Cerebellar cortex (tissue), 1 donor: ENCODE measurements at regions not wholly inside any gene's neighbourhood (a gene's known extent, or its start where the extent isn't known, plus 50 kb on each side); places are given as distances from the start of the nearest gene placed in this dataset.
A peak's percentile ranks its signal among the peaks of the same experiment; 100 is the strongest.

Experiments used
- DNase-seq: peaks from one replicate; pipeline ENCODE4 v3.0.0-alpha.2; 2015; ENCODE audit warnings: low spot score

GRCh38 chr2:16900405-16901025, 234.9 kb upstream of the CYRIA start:
- peak; percentile 39 for DNase-seq

DNA sequence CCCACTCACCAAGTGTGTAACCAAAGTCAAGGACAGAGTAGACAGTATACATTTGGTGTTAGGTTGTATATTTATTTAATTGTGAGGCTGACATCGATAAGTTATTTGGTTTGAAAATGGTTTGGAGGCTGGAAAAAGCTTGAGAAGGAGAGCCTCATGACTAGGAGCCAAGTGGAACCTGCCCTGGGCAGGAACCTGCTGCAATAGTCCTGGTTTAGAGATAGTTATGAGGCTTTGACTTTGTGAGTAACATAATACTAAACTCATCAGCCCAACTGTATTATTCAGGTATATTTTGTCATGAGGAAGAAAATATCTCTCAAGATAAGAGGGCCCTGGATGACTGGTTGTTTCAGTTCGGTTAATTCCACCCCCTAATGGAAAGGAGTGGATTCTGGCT, 234.3 kb upstream of the CYRIA start:
- no peak for DNase-seq

- DNase-seq: no peak
Measured at GRCh38 chr2:16890081-16890480, 224.4 kb upstream of the CYRIA start.

DNA sequence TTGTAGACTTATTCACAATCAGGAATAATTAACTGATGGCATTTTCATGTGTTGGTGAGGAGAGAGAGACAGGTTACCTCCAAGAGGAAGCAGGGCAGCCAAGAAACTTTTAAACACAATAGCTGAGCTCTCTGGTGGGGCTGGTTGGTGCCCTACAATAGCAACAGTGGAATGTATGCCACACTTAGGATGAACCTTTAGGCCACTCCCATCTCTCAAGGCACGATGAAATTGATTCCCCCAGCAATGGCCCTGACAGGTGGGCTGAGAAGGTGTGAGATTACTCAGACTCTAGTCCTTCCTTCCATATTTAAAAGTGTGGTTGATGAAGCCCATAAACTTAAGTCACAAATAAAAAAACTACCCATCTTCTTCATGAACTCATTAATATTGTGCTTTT, 219.4 kb upstream of the CYRIA start:
- DNase-seq: no peak

DNA sequence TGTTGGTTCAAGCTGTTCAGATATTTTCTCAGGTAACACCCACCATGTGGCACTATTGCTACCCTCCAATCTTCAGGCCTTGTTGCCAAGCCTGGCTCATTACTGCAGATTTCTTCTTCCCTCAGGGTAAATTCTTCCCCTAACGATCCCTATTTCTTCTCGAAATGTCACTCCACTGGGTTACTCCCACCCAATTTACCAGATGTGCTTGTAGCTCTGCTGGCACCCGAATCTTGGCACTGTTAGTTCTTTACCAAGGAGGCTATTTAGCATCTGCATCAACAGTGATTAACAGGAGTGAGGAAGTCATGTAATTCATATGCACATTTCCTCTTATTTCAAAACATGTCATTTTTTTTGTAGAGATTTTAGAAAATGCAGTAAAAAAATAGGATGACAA, 217.1 kb upstream of the CYRIA start:
- no peak for DNase-seq

GRCh38 chr2:16881122-16881521, 215.5 kb upstream of the CYRIA start:
- no peak for DNase-seq

DNA sequence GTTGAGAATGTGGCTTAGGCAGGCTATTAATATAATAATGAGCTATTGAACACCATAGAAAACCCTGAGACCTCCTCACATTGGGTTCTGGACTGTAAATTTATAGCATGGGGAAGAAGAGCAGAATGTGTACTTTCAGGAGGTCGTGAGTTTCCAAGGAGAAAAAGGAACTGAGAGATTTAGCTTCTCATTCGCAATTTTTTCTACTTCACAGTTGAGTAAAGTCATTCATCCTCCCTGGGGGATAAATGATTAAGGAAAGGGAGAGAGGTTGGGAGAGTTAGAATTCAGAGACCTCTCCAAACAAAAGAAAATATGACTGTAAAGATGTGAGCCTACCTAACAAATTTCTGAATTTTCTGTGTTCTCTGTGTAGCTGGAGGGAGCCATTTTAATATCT, 205.8 kb upstream of the CYRIA start:
- no peak for DNase-seq

GRCh38 chr2:16870491-16871076, 204.9 kb upstream of the CYRIA start:
- DNase-seq: peak; percentile 5

DNA sequence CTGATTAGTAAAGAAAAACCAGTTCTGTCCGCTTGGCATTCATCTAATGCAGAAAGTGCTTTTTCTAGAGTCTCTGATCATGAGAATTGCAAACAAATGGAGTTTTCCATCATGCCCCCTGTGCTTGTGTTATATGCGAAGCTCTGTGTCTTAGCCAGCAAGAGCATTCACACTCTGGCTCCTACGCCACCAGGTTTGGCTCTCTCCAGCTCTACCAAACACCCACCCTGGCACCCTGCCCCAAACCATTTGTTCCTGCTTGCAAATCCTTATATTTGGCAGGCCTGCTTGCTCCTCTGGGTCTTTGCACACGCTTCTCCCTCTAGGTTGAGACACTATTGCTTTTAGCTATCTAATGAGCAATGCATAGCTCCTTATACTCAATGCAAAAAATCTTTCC, 204.1 kb upstream of the CYRIA start:
- DNase-seq: peak; percentile 93

DNA sequence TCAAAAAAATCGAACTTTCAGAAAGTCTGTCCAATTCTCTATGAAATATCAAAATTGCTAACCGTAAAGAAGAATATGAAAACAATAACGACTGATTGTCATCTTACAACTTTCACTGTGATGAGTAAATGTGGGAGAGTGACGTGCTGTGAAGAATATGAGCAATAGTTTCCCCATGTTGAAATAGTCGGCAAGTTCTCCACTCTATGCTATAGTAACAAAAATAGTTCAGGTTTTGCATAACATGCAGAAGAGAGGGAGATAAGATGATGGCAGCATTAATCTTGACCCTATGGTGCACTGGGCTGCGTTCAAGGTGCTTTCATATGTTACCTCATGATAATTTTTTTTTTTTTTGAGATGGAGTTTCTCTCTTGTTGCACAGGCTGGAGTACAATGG, 196.8 kb upstream of the CYRIA start:
- DNase-seq: no peak

GRCh38 chr2:16861530-16861929, 195.9 kb upstream of the CYRIA start:
- DNase-seq: peak; percentile 43

- DNase-seq: peak; percentile 75
Measured at GRCh38 chr2:16861111-16861510, 195.5 kb upstream of the CYRIA start.

GRCh38 chr2:16860627-16861026, 195.0 kb upstream of the CYRIA start:
- DNase-seq: no peak

GRCh38 chr2:16855183-16855582, 189.5 kb upstream of the CYRIA start:
- DNase-seq: no peak

DNA sequence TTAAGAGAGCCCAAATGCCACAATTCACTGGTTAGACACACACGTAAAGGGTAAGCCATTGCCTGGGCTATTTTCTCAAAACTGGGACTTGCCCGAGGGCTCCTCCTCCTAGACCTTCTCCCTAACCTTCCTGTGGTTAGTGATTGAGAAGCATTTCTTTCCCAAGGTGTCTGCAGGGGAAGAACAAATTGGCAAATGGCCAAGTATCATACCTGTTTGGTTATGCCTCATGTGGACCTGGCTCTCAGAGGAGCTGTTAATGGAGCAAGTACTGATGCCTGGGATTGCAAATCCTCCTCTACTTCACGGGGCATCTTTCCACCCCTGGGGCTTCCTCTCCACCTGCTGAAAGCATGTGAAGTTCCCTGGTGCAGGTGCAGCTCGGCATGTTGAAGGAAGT, 187.5 kb upstream of the CYRIA start:
- no peak for DNase-seq

DNA sequence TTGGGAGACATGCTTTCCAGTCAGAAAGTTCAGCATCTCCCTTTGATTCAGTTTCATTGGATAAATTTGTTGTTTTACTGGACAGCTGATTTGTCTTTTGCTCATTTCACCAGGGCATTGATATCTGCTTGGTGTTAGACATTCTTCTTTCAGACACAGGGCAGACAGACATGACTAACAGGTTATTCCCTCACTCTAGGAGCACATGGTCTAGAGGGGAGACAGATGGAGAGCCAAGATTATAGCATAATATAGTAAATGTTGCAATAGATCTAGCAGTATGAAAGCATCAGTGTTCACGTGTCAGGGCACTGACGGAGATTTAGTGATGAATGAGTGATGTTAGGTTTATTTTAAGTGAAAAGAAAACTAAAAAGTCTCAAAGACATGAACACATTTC, 187.0 kb upstream of the CYRIA start:
- DNase-seq: no peak

DNA sequence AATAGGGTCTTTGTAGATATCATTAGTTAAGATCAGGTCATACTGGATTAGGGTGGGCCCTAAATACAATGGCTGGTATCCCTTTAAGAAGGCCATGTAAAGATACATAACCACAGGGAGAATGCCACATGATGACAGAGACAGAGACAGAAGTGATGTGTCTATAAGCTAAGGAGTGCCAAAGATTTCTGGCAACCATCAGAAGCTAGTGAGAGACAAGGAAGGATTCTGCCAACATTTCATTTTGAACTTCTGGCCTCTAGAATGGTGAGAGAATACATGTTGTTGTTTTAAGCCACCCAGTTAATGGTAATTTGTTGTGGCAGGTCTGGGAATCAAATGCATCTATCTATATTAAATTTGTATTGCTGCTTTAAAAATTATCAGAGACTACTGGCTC, 185.5 kb upstream of the CYRIA start:
- peak; percentile 59 for DNase-seq

DNA sequence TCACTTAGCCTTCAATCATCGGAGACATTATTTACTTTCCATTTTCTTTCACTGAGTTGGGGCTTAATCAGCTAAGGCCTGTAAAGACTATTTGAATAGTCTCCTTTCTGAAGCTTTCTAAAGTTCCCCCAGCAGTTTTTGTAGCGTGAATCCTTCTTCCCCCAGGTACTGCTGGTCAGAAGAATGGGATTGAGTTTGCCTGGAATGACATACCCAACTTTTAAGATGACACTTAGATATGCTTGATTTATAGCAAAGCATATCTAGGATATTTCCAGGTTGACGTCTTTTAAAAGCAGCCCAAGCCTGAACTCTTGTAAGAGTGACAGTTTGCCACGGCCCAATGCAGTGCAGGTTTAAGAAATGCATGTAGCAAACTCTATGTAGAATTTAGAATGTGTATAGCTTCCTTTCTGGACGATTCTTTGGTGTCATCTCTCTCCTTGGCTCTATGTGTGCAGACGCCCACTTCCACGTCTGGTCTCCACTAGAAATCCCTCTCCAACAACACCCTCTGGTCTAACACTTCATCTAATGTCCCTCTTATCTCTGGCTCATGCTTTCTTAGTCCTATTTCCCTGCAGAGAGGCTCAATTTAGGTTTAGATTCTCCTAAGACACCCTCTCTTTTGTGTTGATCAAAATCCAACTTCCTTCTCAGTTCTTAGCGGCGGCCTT, 175.0 kb upstream of the CYRIA start:
- no peak for DNase-seq

- no peak for DNase-seq
Measured at GRCh38 chr2:16832910-16833309, 167.3 kb upstream of the CYRIA start.

DNA sequence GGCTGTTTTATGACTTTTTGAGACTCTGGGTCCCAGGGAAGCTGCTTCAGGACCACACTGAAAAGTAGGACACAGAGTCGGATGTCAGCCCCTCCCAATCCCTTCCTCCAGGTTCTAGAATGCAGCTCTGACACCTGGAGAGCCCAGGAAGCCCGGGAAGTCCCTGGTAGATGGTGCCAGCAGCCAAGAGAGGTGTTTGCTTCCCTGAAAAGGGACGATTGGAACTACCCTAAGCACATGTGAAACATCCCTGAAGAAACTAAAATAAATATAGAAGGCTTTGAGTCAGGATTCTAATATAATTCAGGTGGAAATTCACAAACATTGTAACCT, 163.2 kb upstream of the CYRIA start:
- DNase-seq: no peak

DNA sequence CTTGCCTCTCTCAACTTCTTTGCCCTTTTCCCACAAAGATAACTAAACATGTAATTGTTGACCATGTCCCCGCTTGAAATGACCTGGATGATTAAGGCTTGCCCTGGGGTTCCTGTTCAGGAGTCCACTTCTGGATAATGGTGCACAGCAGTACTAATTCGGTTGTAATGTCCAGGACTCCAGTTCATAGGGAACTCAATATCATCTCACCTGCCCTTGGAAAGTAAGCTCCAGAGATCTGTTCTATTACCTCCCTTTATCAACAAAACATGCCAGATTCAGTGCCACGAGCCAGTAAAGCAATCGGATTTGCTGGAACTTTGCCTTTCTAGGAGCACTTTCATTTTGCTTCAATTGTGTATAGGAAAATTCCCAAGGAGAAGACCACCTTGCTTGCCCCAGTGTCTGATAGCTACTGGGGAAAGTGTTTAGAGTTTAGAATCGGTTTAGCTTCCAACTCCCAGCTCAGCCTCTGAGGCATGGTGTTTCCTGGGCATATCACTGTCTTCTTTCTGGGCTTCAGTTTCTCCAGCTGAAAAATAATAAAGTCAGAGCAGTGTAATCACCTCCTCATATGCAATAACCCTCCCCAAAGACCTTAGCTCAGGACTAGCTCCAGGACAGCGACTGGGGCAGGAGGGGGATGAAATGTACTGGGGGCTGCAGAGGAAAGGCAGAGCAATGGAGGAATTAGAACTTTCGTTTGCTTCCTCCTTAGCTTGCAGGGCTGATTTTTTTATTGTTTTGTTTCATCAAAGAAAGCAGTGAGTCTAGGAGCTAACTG, 162.6 kb upstream of the CYRIA start:
- DNase-seq: no peak

GRCh38 chr2:16824472-16824871, 158.8 kb upstream of the CYRIA start:
- DNase-seq: no peak

DNA sequence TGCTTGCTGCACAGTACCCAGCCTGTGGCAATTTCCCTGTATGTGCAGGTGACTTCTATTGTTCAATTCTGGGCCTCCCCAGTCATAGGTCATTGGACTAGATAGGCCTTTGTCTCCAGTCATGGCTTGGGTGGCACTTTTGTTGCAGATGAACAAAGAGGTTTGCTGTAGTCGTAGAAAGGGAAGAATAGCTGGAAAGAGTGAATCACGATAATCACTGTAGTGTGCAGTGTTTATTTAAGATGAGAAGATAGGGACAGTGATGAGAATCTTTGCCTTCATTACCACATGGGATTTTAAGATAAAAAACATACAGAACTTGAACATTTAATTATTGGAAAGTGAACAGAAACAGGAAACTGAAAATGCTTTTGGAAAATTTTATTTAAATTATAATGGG, 156.1 kb upstream of the CYRIA start:
- DNase-seq: no peak
